ENCODE measurements at regions not wholly inside any gene's neighbourhood (a gene's known extent, or its start where the extent isn't known, plus 50 kb on each side); places are given as distances from the start of the nearest gene placed in this dataset.

DNA sequence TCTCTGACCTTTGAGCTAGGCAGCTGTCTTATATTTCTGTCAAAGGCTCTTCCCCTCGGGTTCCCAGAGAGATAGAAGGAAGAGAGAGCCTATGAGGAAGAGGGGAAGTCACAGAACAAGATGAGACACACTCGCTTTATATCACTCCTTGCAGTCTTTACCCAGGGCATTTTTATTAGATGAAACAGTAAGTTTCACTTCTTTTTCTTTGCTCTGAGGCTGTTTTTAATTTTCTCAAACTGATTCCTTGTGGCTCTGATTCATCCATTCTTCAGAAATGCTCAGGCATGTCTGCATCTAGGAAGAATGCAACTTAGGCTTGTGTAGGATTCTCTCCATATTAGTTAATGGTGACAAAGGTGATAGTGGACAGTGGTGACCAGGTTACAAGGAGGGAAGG is 132.9 kb upstream of the CHD1 start:
- no peak for DNase-seq (ENCODE audit: low spot score in 2 of 2)
- no peak for TF ChIP-seq POLR2AphosphoS5 (IDR thresholded peaks at IDR 0.05)
- intact Hi-C loops (cut with DNase I; ENCODE audit: low total_unique reads): no loop called here
- Histone ChIP-seq H3K27me3 (no peaks in the 10 kb centered on the region), H3K27ac (peak overlapping the region; percentile 30 to 54), H3K36me3 (no peaks in the 10 kb centered on the region), H3K9me3 (no peaks in the 10 kb centered on the region), H3K4me1 (no peaks in the 10 kb centered on the region), H3K4me3 (no peak overlapping the region)

DNA sequence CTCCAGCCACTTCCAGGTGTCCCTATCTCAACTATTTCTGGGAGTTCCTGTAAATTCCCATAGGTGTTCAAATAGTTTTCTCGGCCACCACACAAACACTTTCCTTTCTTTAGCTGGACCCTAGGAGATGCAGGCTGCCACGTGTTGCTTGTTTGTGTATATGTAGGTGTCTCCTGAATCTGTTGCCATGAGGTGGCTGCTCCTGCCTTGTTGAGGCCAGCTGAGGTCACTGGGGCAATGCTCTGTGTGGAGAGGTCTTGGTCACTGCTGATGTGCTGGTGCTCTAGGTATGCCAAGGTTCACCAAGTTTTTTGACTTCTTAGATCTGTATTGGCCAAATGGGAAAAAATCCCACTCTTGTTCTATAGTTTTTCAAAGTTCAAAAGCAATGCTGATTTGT is 132.5 kb upstream of the CHD1 start:
- TF ChIP-seq POLR2AphosphoS5 (IDR thresholded peaks at IDR 0.05) (no peak), POLR2A (IDR thresholded peaks at IDR 0.05) (no peak)
- TF ChIP-seq, protein P1, sequence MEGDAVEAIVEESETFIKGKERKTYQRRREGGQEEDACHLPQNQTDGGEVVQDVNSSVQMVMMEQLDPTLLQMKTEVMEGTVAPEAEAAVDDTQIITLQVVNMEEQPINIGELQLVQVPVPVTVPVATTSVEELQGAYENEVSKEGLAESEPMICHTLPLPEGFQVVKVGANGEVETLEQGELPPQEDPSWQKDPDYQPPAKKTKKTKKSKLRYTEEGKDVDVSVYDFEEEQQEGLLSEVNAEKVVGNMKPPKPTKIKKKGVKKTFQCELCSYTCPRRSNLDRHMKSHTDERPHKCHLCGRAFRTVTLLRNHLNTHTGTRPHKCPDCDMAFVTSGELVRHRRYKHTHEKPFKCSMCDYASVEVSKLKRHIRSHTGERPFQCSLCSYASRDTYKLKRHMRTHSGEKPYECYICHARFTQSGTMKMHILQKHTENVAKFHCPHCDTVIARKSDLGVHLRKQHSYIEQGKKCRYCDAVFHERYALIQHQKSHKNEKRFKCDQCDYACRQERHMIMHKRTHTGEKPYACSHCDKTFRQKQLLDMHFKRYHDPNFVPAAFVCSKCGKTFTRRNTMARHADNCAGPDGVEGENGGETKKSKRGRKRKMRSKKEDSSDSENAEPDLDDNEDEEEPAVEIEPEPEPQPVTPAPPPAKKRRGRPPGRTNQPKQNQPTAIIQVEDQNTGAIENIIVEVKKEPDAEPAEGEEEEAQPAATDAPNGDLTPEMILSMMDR (IDR thresholded peaks at IDR 0.05): no peak
- DNase-seq (ENCODE audit: low spot score in 2 of 2): no peak
- Histone ChIP-seq H3K27me3 (no peaks in the 10 kb centered on the region), H3K36me3 (no peaks in the 10 kb centered on the region), H3K4me1 (no peaks in the 10 kb centered on the region), H3K4me3 (no peak overlapping the region), H3K27ac (peak overlapping the region; percentile 30 to 54), H3K9me3 (no peaks in the 10 kb centered on the region)
- intact Hi-C loops (cut with DNase I; ENCODE audit: low total_unique reads): no loop called here

DNA sequence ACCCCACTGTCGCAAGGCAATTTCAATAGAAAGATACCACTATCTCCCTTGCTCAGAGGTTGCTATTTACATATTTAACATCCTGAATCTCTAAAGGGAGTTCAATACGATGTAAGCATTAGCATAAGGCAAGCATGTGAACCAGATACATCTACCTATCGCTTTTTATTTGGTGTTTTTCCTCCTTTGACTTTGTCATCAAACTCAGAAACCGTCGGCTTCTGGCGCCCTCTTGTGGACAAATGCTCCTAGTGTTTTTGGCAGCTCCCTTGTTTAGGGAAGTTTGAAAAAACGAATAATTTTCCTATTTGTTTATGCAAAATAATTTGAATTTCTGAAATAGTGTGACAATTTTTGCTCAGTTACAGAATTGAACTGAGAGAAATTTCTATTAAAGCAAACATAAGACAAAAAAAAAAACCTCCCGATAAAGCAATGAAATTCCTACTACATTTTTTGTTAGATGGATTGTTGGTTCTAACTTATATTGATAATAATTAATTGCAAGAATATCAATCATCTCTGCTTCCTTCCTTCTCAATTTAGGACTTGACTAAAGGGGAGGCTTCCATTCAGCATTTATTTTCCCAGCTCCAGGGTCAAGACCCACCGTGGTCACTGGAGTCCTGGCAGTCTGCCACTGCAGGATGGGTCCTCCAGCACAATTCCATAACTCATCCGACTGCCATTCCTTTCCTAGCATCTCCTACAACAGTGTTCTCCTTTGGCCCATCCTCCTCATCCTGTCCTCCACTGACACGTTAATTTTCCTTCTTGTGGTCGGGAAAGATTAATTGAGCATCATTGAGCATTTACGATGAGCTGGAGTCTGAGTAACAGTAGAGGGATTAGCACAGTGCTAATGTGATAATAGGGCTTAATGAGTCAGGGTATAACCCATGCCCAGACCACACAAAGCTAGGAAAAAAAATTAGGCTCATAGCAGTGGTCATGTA is 131.8 kb upstream of the CHD1 start:
- Histone ChIP-seq H3K4me3 (no peak overlapping the region), H3K27me3 (no peaks in the 10 kb centered on the region), H3K27ac (peak overlapping the region in 1 of 2 donors; percentile 54), H3K9me3 (no peaks in the 10 kb centered on the region), H3K4me1 (no peaks in the 10 kb centered on the region), H3K36me3 (no peaks in the 10 kb centered on the region)
- intact Hi-C loops (cut with DNase I; ENCODE audit: low total_unique reads): no loop called here
- no peak for TF ChIP-seq POLR2AphosphoS5 (IDR thresholded peaks at IDR 0.05)
- TF ChIP-seq POLR2A (IDR thresholded peaks at IDR 0.05): no peak
- TF ChIP-seq, protein P1 (IDR thresholded peaks at IDR 0.05): peak; percentile 71 to 87 (median 81)
- DNase-seq (ENCODE audit: low spot score in 2 of 2): peak; percentile 43 to 77

DNA sequence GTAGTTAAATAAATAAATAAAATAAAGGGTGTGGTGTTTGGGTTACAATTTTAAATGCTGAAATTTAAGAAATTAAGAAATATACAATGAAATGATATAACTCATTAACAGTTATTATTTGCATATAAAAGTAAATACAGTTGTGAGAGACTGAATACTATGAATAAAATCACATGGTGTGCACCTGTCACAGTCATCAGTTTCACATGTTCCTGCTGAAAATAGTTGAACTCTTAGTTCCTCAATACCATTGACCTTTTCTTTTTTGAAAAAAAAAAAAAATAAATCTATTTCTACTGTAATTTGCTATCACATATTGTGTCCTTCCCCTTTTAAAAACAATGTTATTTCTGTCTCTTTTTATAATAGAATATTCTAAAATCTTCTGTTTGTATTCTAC is 130.9 kb upstream of the CHD1 start:
- DNase-seq (ENCODE audit: low spot score in 2 of 2): no peak

DNA sequence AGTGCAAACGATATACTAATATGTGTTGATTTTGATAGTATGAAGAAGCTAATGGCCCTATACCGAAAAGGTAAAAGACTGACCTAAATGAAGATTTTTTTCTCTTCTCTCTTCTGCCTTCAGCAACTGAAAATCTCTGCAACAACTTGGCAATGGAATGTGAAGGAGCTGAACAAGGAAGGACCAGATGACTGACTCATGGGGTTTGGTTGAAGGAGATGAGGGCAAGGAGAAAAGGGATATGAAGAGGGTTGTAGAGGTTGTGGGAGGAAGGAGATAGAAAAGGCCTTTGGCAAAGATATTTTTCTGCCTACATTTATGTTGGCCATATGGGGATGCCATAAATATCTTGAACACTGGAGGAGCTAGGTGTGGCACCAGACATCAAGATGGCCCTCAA is 129.7 kb upstream of the CHD1 start:
- H3K36me3 ChIP-seq: no peaks in the 10 kb centered on the region
- no peaks in the 10 kb centered on the region for H3K9me3 ChIP-seq
- no peaks in the 10 kb centered on the region for H3K27me3 ChIP-seq
- H3K4me1 ChIP-seq: no peaks in the 10 kb centered on the region
- TF ChIP-seq POLR2AphosphoS5 (IDR thresholded peaks at IDR 0.05): no peak
- intact Hi-C loops (cut with DNase I; ENCODE audit: low total_unique reads): no loop called here
- H3K27ac ChIP-seq: no peak overlapping the region
- no peak overlapping the region for H3K4me3 ChIP-seq
- DNase-seq (ENCODE audit: low spot score in 2 of 2): no peak

More for the DNA sequence above, 130.9 kb upstream of the CHD1 start:
- no peaks in the 10 kb centered on the region for H3K9me3 ChIP-seq
- TF ChIP-seq POLR2AphosphoS5 (IDR thresholded peaks at IDR 0.05) (no peak), POLR2A (IDR thresholded peaks at IDR 0.05) (no peak)
- TF ChIP-seq, protein P1 (IDR thresholded peaks at IDR 0.05): no peak
- H3K4me3 ChIP-seq: no peak overlapping the region
- intact Hi-C loops (cut with DNase I; ENCODE audit: low total_unique reads): no loop called here
- H3K4me1 ChIP-seq: no peaks in the 10 kb centered on the region
- no peak overlapping the region for H3K27ac ChIP-seq
- H3K36me3 ChIP-seq: no peaks in the 10 kb centered on the region
- H3K27me3 ChIP-seq: no peaks in the 10 kb centered on the region

DNA sequence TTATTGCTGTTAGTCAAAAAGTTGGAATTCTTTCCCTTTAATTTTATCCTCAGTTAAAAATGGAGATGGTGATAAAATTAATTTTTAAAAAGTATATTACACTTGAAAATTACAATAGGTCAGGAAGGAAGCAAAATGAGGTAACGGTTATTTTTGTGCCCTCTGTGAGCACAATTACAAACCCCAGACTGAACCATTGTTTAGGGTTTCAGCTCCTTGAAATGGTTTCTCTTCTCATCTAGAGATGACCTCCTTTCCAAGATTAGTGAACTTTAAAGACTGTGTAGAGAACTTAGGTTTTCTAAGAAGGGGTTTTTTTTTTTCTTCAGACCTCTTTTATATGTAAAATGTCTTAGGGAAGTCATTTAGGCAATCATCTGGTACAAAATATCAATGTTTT is 126.2 kb upstream of the CHD1 start:
- Histone ChIP-seq H3K36me3 (no peaks in the 10 kb centered on the region), H3K27me3 (no peaks in the 10 kb centered on the region), H3K9me3 (no peaks in the 10 kb centered on the region), H3K27ac (no peak overlapping the region), H3K4me1 (no peaks in the 10 kb centered on the region), H3K4me3 (no peak overlapping the region)
- no peak for DNase-seq (ENCODE audit: low spot score in 2 of 2)
- no peak for TF ChIP-seq POLR2A (IDR thresholded peaks at IDR 0.05)
- intact Hi-C loops (cut with DNase I; ENCODE audit: low total_unique reads): no loop called here
